Activated CD8-positive, alpha-beta T cell treated with anti-CD3 and anti-CD28 coated beads, Interleukin-2, amount 10 ng/mL, durations not matched to agents 7 days and 5 days (primary cell): ENCODE measurements at regions not wholly inside any gene's neighbourhood (a gene's known extent, or its start where the extent isn't known, plus 50 kb on each side); places are given as distances from the start of the nearest gene placed in this dataset.

Experiments
- ATAC-seq: fragments of 150-1000 bp; cut with Tn5 transposase; one replicate; pipeline ENCODE4 v1.10.0; 2021; ENCODE audit warnings: moderate library complexity
- CTCF ChIA-PET: fragments of 350-600 bp; sonication (Branson Sonifier 250); formaldehyde crosslinking; loops from one replicate; lab custom pipeline; 2021; ENCODE audit warnings: antibody characterized with exemption; lab: Charles Lee
- POLR2A ChIA-PET: fragments of 350-600 bp; sonication (Branson Sonifier 250); formaldehyde crosslinking; loops from one replicate; lab custom pipeline; 2021; ENCODE audit warnings: antibody characterized with exemption; lab: Charles Lee
- DNase-seq: peaks from one replicate; pipeline ENCODE4 v3.0.0-alpha.2; 2020
- H3K27ac Mint-ChIP-seq: one replicate; pipeline ENCODE4 v1.8.0; 2021; ENCODE audit warnings: mild to moderate bottlenecking, mixed read lengths
- H3K27me3 Mint-ChIP-seq: one replicate; pipeline ENCODE4 v1.8.0; 2021; ENCODE audit warnings: low read depth, mixed read lengths
- H3K36me3 Mint-ChIP-seq: one replicate; pipeline ENCODE4 v1.8.0; 2021; ENCODE audit warnings: low read depth, mixed read lengths
- H3K4me1 Mint-ChIP-seq: one replicate; pipeline ENCODE4 v1.8.0; 2021; ENCODE audit warnings: low read depth, mixed read lengths
- H3K4me3 Mint-ChIP-seq: one replicate; pipeline ENCODE4 v1.8.0; 2021; ENCODE audit warnings: mild to moderate bottlenecking, mixed read lengths
- H3K9me3 Mint-ChIP-seq: one replicate; pipeline ENCODE4 v1.8.0; 2022; ENCODE audit warnings: mixed read lengths; ENCODE audit not compliant: insufficient read depth

DNA sequence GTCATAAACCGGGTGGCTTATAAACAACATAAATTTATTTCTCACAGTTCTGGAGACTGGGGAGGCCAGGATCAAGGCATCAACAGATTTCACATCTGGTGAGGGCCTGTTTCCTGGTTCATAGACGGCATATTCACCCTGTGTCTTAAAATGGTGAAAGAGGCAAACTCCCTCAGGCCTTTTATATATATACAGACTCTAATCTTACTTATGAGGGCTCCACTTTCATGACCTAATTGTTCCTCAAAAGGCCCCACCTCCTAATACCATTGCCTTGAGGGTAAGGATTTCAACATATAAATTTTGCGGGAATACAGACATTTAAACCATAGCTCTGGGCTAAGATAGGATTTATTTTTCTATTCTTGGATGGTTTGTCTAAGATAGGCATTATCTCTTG lies 187.2 kb downstream of the PPP1R3A start:
- H3K9me3 Mint-ChIP-seq: no peaks in the 10 kb centered on the region
- no peak overlapping the region for H3K27ac Mint-ChIP-seq
- DNase-seq (no peak), ATAC-seq (no peak)
- ChIA-PET CTCF (no interaction called here), POLR2A (no interaction called here)
- H3K27me3 Mint-ChIP-seq: no peaks in the 10 kb centered on the region
- no peak overlapping the region for H3K4me3 Mint-ChIP-seq
- no peaks in the 10 kb centered on the region for H3K4me1 Mint-ChIP-seq
- H3K36me3 Mint-ChIP-seq: no peaks in the 10 kb centered on the region

DNA sequence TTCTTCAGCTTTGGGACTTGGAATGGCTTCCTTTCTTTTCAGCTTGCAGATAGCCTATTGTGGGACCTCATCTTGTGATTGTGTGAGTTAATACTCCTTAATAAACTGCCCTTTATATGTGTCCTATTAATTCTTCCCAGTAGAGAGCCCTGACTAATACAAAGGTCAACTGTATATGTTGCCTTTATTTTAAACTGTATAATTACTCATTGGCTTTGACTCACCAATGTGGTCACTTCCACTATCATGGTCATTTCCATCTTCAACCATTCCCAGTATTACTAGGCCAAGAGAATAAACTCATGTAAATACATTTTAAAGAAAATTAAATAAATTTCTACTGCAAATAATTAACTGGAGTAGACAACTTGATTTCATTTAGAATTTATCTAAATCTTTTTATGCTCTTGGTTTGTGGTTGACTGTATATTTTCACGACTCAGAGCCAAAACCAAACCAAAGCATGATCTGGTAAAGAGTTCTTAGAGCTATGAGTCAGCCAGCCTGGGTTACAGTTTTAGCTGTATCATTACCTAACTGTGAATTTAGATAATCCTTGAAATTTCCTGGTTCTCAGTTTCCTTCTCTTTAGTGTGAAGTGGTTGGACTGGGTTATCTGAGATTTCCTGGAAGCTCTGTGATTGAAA lies 188.4 kb downstream of the PPP1R3A start:
- no peaks in the 10 kb centered on the region for H3K36me3 Mint-ChIP-seq
- POLR2A ChIA-PET: no interaction called here
- no peak overlapping the region for H3K27ac Mint-ChIP-seq
- DNase-seq (no peak), ATAC-seq (no peak)
- H3K4me3 Mint-ChIP-seq: no peak overlapping the region
- H3K4me1 Mint-ChIP-seq: no peaks in the 10 kb centered on the region
- CTCF ChIA-PET: no interaction called here
- H3K9me3 Mint-ChIP-seq: no peaks in the 10 kb centered on the region
- no peaks in the 10 kb centered on the region for H3K27me3 Mint-ChIP-seq

DNA sequence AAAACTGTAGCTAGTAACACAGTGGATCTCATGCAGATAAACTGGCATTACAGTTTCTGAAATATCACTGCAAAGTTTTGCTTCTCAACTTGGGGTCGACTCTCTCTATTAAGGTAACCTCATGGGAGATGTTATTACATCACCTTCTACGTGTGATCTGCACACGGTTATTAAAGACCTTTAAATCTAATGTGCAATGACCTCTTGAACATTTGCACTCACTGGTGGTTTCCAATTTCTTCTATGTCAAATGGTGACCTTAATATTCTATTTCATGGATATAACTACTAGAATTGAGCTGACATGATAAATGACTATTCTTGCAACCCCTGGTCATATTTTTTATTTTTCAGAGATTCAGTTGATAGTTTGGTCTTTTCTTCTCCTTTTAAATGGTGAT lies 191.3 kb downstream of the PPP1R3A start:
- H3K9me3 Mint-ChIP-seq: no peaks in the 10 kb centered on the region
- ATAC-seq: no peak

DNA sequence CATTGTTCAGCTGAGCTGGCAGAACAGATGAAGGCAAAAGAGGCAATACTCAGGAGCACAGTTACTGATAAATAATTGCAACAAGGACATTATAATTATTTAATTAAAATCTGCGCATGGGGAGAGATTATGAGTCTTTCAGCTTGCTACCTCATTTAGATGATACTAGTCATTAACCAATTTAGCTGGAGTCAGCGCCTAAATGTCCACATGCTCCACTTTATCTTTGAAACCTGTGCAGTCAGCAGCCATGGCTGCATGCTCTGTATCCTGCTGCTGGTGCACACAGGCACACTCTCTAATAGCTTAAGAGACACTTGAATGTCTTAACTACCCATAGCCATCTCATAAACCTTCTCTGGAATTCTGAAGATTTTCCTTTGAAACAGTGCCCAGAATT lies 196.8 kb downstream of the PPP1R3A start:
- Mint-ChIP-seq H3K36me3 (no peaks in the 10 kb centered on the region), H3K27ac (no peak overlapping the region), H3K4me3 (no peak overlapping the region), H3K9me3 (no peaks in the 10 kb centered on the region), H3K4me1 (no peaks in the 10 kb centered on the region), H3K27me3 (no peaks in the 10 kb centered on the region)
- ATAC-seq (no peak), DNase-seq (no peak)
- ChIA-PET CTCF (no interaction called here), POLR2A (no interaction called here)

More for the DNA sequence above, 191.3 kb downstream of the PPP1R3A start:
- POLR2A ChIA-PET: no interaction called here
- Mint-ChIP-seq H3K27me3 (no peaks in the 10 kb centered on the region), H3K27ac (no peak overlapping the region), H3K4me1 (no peaks in the 10 kb centered on the region), H3K36me3 (no peaks in the 10 kb centered on the region), H3K4me3 (no peak overlapping the region)
- DNase-seq: no peak
- CTCF ChIA-PET: no interaction called here

DNA sequence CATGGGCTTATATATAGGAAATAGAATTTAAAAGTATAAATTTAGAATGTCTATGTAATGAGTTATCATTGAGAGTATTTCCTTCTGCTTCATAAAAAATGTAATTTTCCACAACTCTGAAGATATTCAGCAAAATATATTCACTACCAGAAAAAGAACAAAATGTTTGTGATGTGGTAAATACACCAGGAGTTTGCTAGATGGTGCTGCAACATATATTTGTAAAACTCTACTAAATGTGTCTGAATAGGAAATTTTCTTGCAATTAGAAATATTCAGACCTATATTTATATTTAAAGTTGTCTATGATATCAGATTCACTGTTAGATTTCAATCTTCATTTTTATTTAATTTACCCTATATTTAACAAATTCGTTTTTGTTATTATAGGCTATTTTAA lies 201.1 kb downstream of the PPP1R3A start:
- H3K27ac Mint-ChIP-seq: no peak overlapping the region
- POLR2A ChIA-PET: no interaction called here
- no peak overlapping the region for H3K4me3 Mint-ChIP-seq
- H3K27me3 Mint-ChIP-seq: no peaks in the 10 kb centered on the region
- no peaks in the 10 kb centered on the region for H3K4me1 Mint-ChIP-seq
- DNase-seq: no peak
- CTCF ChIA-PET: no interaction called here
- H3K36me3 Mint-ChIP-seq: no peaks in the 10 kb centered on the region
- H3K9me3 Mint-ChIP-seq: no peaks in the 10 kb centered on the region
- no peak for ATAC-seq

DNA sequence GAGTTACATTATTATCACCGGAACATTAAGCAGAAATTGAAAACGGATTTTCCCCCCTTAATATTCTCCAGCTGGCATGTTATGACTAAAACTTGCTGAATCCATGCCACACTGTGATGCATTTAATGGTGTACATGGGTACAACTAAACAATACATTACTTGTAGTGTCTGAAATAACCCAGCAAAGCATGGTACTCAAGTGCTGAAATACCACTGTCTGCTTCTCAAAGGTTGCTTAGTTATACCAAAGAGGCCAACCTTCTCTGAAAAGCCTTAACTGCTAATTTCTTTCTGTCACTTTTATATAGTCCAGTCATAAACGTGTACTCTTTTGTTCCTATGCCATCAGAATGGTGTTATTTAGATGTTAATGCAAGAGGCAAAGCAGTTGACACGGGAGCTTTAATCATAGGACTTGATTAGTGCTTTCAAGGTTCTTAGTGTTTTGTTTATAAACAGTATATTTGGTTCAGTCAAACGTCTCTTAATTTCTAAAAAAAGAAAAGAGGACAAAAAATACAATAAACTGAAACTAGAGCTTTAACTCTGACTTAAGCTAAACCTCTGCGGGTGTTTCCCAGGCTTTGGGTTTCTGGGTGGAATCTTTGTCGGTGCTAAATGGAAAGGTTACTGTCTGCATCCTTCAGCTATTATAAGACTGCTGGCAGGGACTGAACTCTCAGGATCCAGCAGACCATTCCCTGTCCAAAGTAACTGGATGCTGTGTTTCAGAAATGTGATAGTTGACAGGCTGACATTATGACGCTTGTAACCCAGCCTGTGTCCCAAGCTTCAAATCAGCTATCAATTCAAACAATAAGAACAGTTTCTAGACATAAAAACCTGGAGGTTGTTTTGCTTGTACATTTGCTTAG lies 202.6 kb downstream of the PPP1R3A start:
- no peaks in the 10 kb centered on the region for H3K27me3 Mint-ChIP-seq
- ATAC-seq: no peak
- H3K4me1 Mint-ChIP-seq: no peaks in the 10 kb centered on the region
- H3K36me3 Mint-ChIP-seq: no peaks in the 10 kb centered on the region
- POLR2A ChIA-PET: no interaction called here
- no peak overlapping the region for H3K27ac Mint-ChIP-seq
- DNase-seq: no peak
- H3K9me3 Mint-ChIP-seq: no peaks in the 10 kb centered on the region
- CTCF ChIA-PET: no interaction called here
- H3K4me3 Mint-ChIP-seq: no peak overlapping the region

DNA sequence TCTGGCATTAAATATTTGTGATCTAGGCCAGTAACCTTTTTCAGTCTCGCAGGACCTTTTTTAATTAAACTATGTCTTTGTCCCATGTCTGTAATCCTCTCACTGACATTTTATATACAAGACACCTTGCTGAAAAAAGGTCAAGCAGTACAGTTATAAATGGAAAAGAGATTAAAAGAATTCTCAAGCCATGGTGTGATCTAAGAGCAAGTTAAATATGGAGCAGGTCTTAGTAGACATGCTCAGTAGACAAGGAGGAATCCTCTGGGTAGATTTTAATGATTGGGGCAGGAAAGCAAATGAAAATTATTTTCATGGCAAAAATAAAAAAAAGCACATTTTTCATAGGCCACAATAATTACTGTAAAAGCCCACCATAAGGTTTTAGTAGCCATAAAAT lies 203.5 kb downstream of the PPP1R3A start:
- Mint-ChIP-seq H3K9me3 (no peaks in the 10 kb centered on the region), H3K4me1 (no peaks in the 10 kb centered on the region), H3K27ac (no peak overlapping the region), H3K36me3 (no peaks in the 10 kb centered on the region), H3K27me3 (no peaks in the 10 kb centered on the region), H3K4me3 (no peak overlapping the region)
- no peak for DNase-seq
- ChIA-PET POLR2A (no interaction called here), CTCF (no interaction called here)
- no peak for ATAC-seq

DNA sequence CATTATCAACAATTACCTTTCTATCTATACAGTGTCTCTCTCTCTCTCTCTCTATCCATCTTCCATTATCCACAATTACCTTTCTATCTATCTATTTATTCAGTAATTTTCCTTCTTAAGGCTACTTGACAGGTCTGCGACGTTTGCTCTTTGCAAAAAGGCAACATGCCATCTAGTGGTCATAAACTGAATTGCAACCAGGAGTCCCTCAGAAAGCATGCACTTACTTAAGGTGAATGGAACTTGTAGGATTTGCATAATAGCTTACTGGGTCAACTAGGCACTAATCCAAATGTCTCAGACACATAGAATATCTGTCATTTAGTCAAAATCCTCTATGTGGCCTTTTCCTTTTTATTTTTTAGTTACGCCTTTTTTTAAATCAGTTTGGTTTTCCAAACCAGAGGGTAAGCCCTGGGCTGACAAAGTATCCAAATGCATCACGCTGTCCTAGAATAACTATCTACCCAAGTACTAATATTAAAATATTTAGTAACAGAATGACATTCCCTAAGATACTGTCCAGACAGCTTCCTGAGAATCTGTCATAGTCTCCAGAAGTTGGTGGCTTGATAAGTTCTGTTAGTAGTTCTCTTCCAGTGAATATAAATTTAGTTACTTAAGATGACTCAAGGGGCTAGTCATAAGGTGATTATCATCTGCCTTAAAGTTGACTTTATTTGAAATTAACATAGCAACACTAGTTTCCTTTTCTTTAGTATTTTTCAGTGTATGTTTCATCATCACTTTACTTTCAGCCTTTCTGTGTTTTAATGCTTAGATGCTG lies 208.3 kb downstream of the PPP1R3A start:
- no peak overlapping the region for H3K4me3 Mint-ChIP-seq
- ChIA-PET CTCF (interaction anchor here (0.7 to 1.5 kb wide), 4 partner anchors 10 to 32 kb away, joined by 3 read pairs; no protein-coding TSS in a partner anchor), POLR2A (no interaction called here)
- no peaks in the 10 kb centered on the region for H3K27me3 Mint-ChIP-seq
- no peaks in the 10 kb centered on the region for H3K4me1 Mint-ChIP-seq
- no peaks in the 10 kb centered on the region for H3K9me3 Mint-ChIP-seq
- no peak overlapping the region for H3K27ac Mint-ChIP-seq
- DNase-seq (peak; percentile 62), ATAC-seq (no peak)
- H3K36me3 Mint-ChIP-seq: no peaks in the 10 kb centered on the region

DNA sequence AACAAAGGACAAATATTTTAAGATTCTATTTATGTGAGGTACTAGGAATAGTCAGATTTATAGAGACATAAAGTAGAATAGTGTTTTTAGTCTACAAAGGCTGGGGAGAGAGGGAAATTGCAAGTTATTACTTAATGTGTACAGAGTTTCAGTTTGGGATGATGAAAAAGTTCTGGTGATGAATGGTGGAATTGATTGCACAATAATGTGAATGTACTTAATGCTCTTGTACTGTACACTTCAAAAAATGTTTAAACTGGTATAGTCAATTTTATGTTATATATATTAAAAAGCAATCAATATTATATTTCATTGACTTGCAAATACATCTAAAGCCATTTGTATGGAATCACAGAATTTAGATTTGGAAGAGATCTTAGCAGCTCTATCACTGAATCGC lies 213.4 kb downstream of the PPP1R3A start:
- H3K27me3 Mint-ChIP-seq: no peaks in the 10 kb centered on the region
- ChIA-PET POLR2A (no interaction called here), CTCF (no interaction called here)
- DNase-seq (no peak), ATAC-seq (no peak)
- H3K4me3 Mint-ChIP-seq: no peak overlapping the region
- H3K9me3 Mint-ChIP-seq: no peaks in the 10 kb centered on the region
- H3K36me3 Mint-ChIP-seq: no peaks in the 10 kb centered on the region
- no peaks in the 10 kb centered on the region for H3K4me1 Mint-ChIP-seq
- no peak overlapping the region for H3K27ac Mint-ChIP-seq

DNA sequence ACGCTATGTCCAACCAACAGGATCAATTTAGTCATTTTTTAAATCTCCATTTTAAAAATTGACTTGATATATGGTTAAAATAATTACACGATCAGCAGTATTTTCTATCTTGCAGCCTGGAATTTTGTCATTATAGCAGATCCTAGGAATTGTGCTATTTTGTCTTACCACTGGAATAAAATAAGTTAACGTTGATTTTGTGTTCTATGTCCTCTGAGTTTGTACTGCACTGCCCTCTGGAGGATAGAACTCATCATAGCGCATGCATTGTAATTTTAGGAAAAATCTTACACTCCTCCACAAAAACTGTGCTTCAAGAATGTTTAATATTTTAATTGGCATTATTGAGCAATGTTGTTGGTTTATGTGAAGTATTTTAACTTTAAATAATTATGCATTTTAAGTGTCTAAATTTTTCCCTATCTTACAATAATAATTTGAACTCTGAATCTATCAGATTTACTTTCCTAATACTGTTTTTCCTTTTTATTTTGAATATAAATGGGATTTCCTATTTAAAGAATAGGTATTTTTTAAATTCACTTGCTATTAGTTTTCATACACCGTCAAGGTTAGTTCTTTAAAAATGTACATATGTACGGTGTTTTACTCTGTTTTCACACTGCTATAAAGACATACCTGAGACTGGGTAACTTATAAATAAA lies 220.1 kb downstream of the PPP1R3A start:
- ChIA-PET POLR2A (no interaction called here), CTCF (no interaction called here)

DNA sequence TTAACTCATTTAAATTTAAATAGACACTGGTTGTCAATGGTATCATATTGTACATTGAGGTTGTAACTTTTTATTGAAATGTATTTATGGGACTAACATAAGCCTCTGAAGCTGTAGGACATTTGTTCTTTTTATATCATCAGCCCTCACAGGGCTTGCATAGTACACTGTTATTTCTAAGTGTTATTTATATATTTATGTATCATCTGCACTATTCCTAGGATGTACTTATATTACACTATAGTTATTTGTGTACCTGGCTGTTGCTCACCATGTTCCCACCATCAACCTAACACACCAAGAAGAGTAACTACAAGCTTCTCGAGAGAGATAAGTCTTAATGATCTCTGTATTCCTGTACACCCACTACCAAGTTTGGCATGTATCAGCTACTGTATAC lies 224.7 kb downstream of the PPP1R3A start:
- Mint-ChIP-seq H3K9me3 (no peaks in the 10 kb centered on the region), H3K27me3 (no peaks in the 10 kb centered on the region), H3K4me3 (no peak overlapping the region), H3K4me1 (no peaks in the 10 kb centered on the region), H3K27ac (no peak overlapping the region), H3K36me3 (no peaks in the 10 kb centered on the region)
- no peak for ATAC-seq
- DNase-seq: no peak
- POLR2A ChIA-PET: no interaction called here
- CTCF ChIA-PET: interaction anchor here (1.1 kb wide), 1 partner anchor 16 kb away, joined by 3 read pairs; no protein-coding TSS in a partner anchor

More for the DNA sequence above, 220.1 kb downstream of the PPP1R3A start:
- H3K4me1 Mint-ChIP-seq: no peaks in the 10 kb centered on the region
- H3K27me3 Mint-ChIP-seq: no peaks in the 10 kb centered on the region
- no peaks in the 10 kb centered on the region for H3K9me3 Mint-ChIP-seq
- no peak for DNase-seq
- H3K36me3 Mint-ChIP-seq: no peaks in the 10 kb centered on the region
- no peak overlapping the region for H3K4me3 Mint-ChIP-seq
- no peak for ATAC-seq
- H3K27ac Mint-ChIP-seq: no peak overlapping the region
